Mesenchymal stem cell (in vitro differentiated cells and primary cell): ENCODE measurements at regions not wholly inside any gene's neighbourhood (a gene's known extent, or its start where the extent isn't known, plus 50 kb on each side); places are given as distances from the start of the nearest gene placed in this dataset.
A peak's percentile ranks its signal among the peaks of the same experiment; 100 is the strongest.

Experiments
- DNase-seq: peaks from one replicate; pipeline ENCODE4 v3.0.0-alpha.2; 2013
- H2AFZ ChIP-seq: one replicate; pipeline ENCODE4 v1.6.1; 2013; ENCODE audit warnings: low read depth, mild to moderate bottlenecking, control low read depth, inconsistent platforms, low read length, moderate library complexity
- H2AK5ac ChIP-seq: 2 replicates; pipeline ENCODE4 v1.6.1; 2013; ENCODE audit warnings: low read length, moderate library complexity, mild to moderate bottlenecking, inconsistent platforms; ENCODE audit not compliant: severe bottlenecking
- H2BK120ac ChIP-seq: one replicate; pipeline ENCODE4 v1.6.1; 2013; ENCODE audit warnings: low read depth, mild to moderate bottlenecking, inconsistent platforms, low read length, moderate library complexity
- H2BK12ac ChIP-seq, 2 experiments: one replicate each; pipeline ENCODE4 v1.6.1; 2013; ENCODE audit warnings: inconsistent platforms in 2 of 2, low read length in 2 of 2, mild to moderate bottlenecking in 2 of 2, moderate library complexity in 2 of 2, control low read depth in 1 of 2
- H2BK15ac ChIP-seq: one replicate; pipeline ENCODE4 v1.6.1; 2013; ENCODE audit warnings: mild to moderate bottlenecking, low read depth, inconsistent platforms; ENCODE audit not compliant: poor library complexity, severe bottlenecking
- H2BK5ac ChIP-seq: 2 replicates; pipeline ENCODE4 v1.6.1; 2013; ENCODE audit warnings: low read depth, mild to moderate bottlenecking, low read length, control low read depth, inconsistent platforms; ENCODE audit not compliant: poor library complexity, severe bottlenecking
- H3K14ac ChIP-seq, 2 experiments: one replicate each; pipeline ENCODE4 v1.6.1; 2013; ENCODE audit warnings: inconsistent platforms in 2 of 2, low read length in 2 of 2, control low read depth in 1 of 2, mild to moderate bottlenecking in 1 of 2, moderate library complexity in 1 of 2
- H3K18ac ChIP-seq, 2 experiments: one replicate each; pipeline ENCODE4 v1.6.1; 2013; ENCODE audit warnings: inconsistent platforms in 2 of 2, low read length in 2 of 2, control low read depth in 1 of 2, low read depth in 1 of 2, mild to moderate bottlenecking in 1 of 2
- H3K23ac ChIP-seq, 2 experiments: one replicate each; pipeline ENCODE4 v1.6.1; 2013; ENCODE audit warnings: inconsistent platforms in 2 of 2, low read length in 2 of 2, mild to moderate bottlenecking in 2 of 2, moderate library complexity in 2 of 2, control low read depth in 1 of 2
- H3K27ac ChIP-seq: 2 replicates; pipeline ENCODE4 v1.5.1; 2013; ENCODE audit warnings: mild to moderate bottlenecking, moderate library complexity, low read length, control low read depth, inconsistent platforms; ENCODE audit not compliant: poor library complexity, severe bottlenecking
- H3K27me3 ChIP-seq, 2 experiments: 2 replicates each; pipeline versions ENCODE4 v1.6.1 to v1.7.0; 2013; ENCODE audit warnings: low read length in 2 of 2, mild to moderate bottlenecking in 2 of 2, moderate library complexity in 2 of 2, control low read depth in 1 of 2, inconsistent platforms in 1 of 2; ENCODE audit not compliant: control insufficient read depth in 1 of 2, insufficient read depth in 1 of 2
- H3K36me3 ChIP-seq, 2 experiments: 2 replicates each; pipeline versions ENCODE4 v1.6.1 to v1.7.0; 2013; ENCODE audit warnings: low read length in 2 of 2, control low read depth in 1 of 2, inconsistent platforms in 1 of 2, low read depth in 1 of 2, mild to moderate bottlenecking in 1 of 2; ENCODE audit not compliant: insufficient read depth in 2 of 2, control insufficient read depth in 1 of 2
- H3K4ac ChIP-seq, 2 experiments: one replicate each; pipeline ENCODE4 v1.6.1; 2013; ENCODE audit warnings: inconsistent platforms in 2 of 2, low read length in 2 of 2, mild to moderate bottlenecking in 2 of 2, moderate library complexity in 2 of 2, control low read depth in 1 of 2, low read depth in 1 of 2
- H3K4me1 ChIP-seq: 2 replicates; pipeline ENCODE4 v1.6.1; 2013; ENCODE audit warnings: low read depth, low read length, control low read depth; ENCODE audit not compliant: control insufficient read depth, insufficient read depth
- H3K4me2 ChIP-seq: 2 replicates; pipeline ENCODE4 v1.6.1; 2013; ENCODE audit warnings: low read length, mild to moderate bottlenecking, inconsistent platforms; ENCODE audit not compliant: poor library complexity, severe bottlenecking
- H3K4me3 ChIP-seq, 2 experiments: 2 replicates each; pipeline versions ENCODE4 v1.5.1 to v1.7.0; 2013; ENCODE audit warnings: low read length in 2 of 2, mild to moderate bottlenecking in 2 of 2, control low read depth in 1 of 2, low read depth in 1 of 2; ENCODE audit not compliant: insufficient read depth in 1 of 2
- H3K79me1 ChIP-seq: replicated peaks from 2 replicates; pipeline ENCODE4 v1.6.1; 2013; ENCODE audit warnings: mild to moderate bottlenecking, control low read depth, low read length, inconsistent platforms; ENCODE audit not compliant: poor library complexity, severe bottlenecking
- H3K9ac ChIP-seq: 2 replicates; pipeline ENCODE4 v1.7.0; 2013; ENCODE audit warnings: mild to moderate bottlenecking, low read length, moderate library complexity
- H3K9me3 ChIP-seq: 2 replicates; pipeline ENCODE4 v1.7.0; 2013; ENCODE audit warnings: mild to moderate bottlenecking, low read length; ENCODE audit not compliant: control insufficient read depth
- H4K8ac ChIP-seq: one replicate; pipeline ENCODE4 v1.6.1; 2013; ENCODE audit warnings: inconsistent platforms, mild to moderate bottlenecking, low read length, moderate library complexity
- H4K91ac ChIP-seq: one replicate; pipeline ENCODE4 v1.6.1; 2013; ENCODE audit warnings: mild to moderate bottlenecking, low read length, inconsistent platforms
- WGBS: methylation state at CpG from one replicate; pipeline ENCODE4 v1.1.7; 2013; ENCODE audit warnings: mixed read lengths; 5-methylcytosine and 5-hydroxymethylcytosine counted together

DNA sequence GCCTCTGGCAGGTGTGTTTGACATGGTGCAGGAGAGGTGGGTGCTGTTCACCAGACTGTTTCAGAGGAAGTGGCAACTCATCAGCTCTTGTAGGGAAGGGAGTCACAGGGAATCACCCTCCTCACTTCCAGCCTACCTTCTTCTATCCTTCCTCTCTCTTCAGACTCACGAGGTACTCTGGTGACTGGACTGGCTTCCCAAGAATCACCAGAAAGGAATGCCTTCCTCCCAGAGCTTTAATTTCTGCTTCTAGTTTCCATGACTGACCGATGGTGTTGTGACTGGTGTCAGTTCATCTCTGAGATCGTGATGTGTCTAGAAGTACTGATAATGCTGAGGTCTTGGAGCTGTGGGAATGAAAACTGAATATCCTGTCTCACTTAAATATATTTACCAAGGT is 247.3 kb downstream of the KCTD12 start:
- no peak overlapping the region for H3K4me3 ChIP-seq
- H3K9me3 ChIP-seq = no peaks in the 10 kb centered on the region
- no peak overlapping the region for H2BK120ac ChIP-seq
- 75% methylated on average over 3 of the region's 3 CpGs for WGBS
- H3K23ac ChIP-seq = no peak overlapping the region
- H3K18ac ChIP-seq = no peak overlapping the region
- H3K9ac ChIP-seq = no peak overlapping the region
- no peak overlapping the region for H2BK15ac ChIP-seq
- no peak overlapping the region for H3K14ac ChIP-seq
- H2BK12ac ChIP-seq = no peak overlapping the region
- no peak overlapping the region for H3K4ac ChIP-seq
- DNase-seq = no peak
- H2AFZ ChIP-seq = no peak overlapping the region
- no peaks in the 10 kb centered on the region for H3K36me3 ChIP-seq
- no peak overlapping the region for H4K8ac ChIP-seq
- no peak overlapping the region for H3K4me2 ChIP-seq
- no peak overlapping the region for H2BK5ac ChIP-seq
- H4K91ac ChIP-seq = no peak overlapping the region
- no peaks in the 10 kb centered on the region for H3K79me1 ChIP-seq
- H3K4me1 ChIP-seq = no peaks in the 10 kb centered on the region
- no peaks in the 10 kb centered on the region for H3K27me3 ChIP-seq
- no peak overlapping the region for H2AK5ac ChIP-seq
- H3K27ac ChIP-seq = no peak overlapping the region

DNA sequence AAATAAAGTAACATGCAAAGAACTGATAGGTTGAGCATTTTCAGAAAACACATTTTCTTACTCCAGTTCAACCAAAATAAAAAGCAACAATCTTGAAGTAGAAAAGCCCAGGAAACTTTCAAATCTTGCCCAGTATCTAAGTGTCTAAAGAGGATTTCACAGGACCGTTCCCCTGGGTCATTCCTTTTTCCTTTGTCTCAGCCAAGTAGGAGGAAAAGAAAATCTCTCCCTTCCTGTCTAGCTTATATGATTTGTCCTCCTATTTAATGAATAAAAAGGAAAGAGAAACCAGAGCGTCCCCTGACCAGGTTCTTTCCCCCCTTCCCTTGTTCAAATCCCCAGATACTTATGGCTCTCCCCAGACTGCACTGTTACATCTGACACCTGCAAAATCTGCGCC is 248.0 kb downstream of the KCTD12 start:
- H3K18ac ChIP-seq = no peak overlapping the region
- no peak overlapping the region for H3K27ac ChIP-seq
- no peak overlapping the region for H3K4ac ChIP-seq
- H2BK12ac ChIP-seq = no peak overlapping the region
- H3K27me3 ChIP-seq = no peaks in the 10 kb centered on the region
- H4K8ac ChIP-seq = no peak overlapping the region
- H4K91ac ChIP-seq = no peak overlapping the region
- no peaks in the 10 kb centered on the region for H3K36me3 ChIP-seq
- H2BK15ac ChIP-seq = no peak overlapping the region
- no peak overlapping the region for H2BK120ac ChIP-seq
- H3K4me1 ChIP-seq = no peaks in the 10 kb centered on the region
- no peak overlapping the region for H2BK5ac ChIP-seq
- H3K4me3 ChIP-seq = no peak overlapping the region
- no peaks in the 10 kb centered on the region for H3K79me1 ChIP-seq
- H3K4me2 ChIP-seq = no peak overlapping the region
- H2AK5ac ChIP-seq = no peak overlapping the region
- no peaks in the 10 kb centered on the region for H3K9me3 ChIP-seq
- H2AFZ ChIP-seq = no peak overlapping the region
- no peak overlapping the region for H3K14ac ChIP-seq
- peak overlapping the region; percentile 26 for H3K9ac ChIP-seq
- H3K23ac ChIP-seq = no peak overlapping the region
- 57% methylated on average over 1 of the region's 3 CpGs for WGBS
- DNase-seq = no peak

DNA sequence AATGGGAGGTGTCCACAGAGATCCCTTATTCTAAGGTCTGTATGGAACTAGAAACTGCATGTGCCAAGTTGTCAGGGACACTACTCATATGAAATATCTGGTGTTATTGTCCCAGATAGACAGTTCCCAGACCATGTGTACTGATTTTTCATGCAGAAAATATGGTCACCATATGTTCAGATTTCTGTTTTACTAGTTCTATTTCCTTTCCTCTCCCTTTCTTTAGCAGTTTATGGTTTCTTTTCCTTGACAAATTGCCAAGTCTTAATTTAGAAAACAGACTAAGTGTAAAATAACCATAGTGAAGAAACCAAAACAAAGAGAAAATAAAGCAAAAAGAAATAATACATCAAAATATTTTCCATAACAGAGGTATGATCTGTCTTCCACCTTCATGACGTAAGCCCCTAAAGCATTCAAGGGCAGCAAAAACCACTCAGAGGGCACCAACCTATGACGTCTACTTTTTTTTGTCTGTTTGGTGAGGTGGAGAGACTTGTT is 248.5 kb downstream of the KCTD12 start:
- Histone ChIP-seq H3K4me2 (no peak overlapping the region), H3K23ac (no peak overlapping the region), H2BK120ac (no peak overlapping the region), H3K4me3 (no peak overlapping the region), H2BK15ac (no peak overlapping the region), H3K79me1 (no peaks in the 10 kb centered on the region), H4K91ac (no peak overlapping the region), H3K14ac (no peak overlapping the region), H3K9me3 (no peaks in the 10 kb centered on the region), H4K8ac (no peak overlapping the region), H3K9ac (peak overlapping the region; percentile 26), H3K36me3 (no peaks in the 10 kb centered on the region), H2BK12ac (no peak overlapping the region), H3K18ac (no peak overlapping the region), H3K27me3 (no peaks in the 10 kb centered on the region), H2BK5ac (no peak overlapping the region), H2AK5ac (no peak overlapping the region), H3K4ac (no peak overlapping the region), H3K27ac (no peak overlapping the region), H2AFZ (no peak overlapping the region), H3K4me1 (no peaks in the 10 kb centered on the region)
- no peak for DNase-seq
- WGBS = no CpG with 5 or more reads among the region's 2 CpGs

DNA sequence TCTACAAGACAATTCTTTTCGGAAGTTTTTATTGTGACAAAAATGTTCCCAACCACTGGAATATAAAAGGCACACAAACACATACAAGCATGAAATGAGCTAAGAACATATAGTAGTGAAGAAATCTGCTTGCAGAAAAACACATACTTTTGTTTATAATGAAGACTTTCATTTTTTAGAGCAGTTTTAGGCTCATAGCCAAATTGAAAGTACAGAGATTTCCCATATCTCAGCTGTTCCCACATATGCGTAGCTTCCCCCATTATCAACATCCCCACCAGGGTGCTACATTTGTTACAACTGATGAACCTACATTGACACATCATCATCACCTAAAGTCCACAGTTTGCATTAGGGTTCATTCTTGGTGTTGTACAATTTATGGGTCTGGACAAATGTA is 249.4 kb downstream of the KCTD12 start:
- Histone ChIP-seq H2BK15ac (no peak overlapping the region), H3K4me3 (no peak overlapping the region), H2BK12ac (no peak overlapping the region), H3K14ac (no peak overlapping the region), H3K27me3 (no peaks in the 10 kb centered on the region), H3K9me3 (no peaks in the 10 kb centered on the region), H2AK5ac (no peak overlapping the region), H3K9ac (no peak overlapping the region), H3K18ac (no peak overlapping the region), H3K36me3 (no peaks in the 10 kb centered on the region), H4K8ac (no peak overlapping the region), H4K91ac (no peak overlapping the region), H3K79me1 (no peaks in the 10 kb centered on the region), H3K4me1 (no peaks in the 10 kb centered on the region), H3K27ac (no peak overlapping the region), H2BK5ac (no peak overlapping the region), H3K4ac (no peak overlapping the region), H2AFZ (no peak overlapping the region), H2BK120ac (no peak overlapping the region), H3K4me2 (no peak overlapping the region), H3K23ac (no peak overlapping the region)
- WGBS = 100% methylated on average over 1 of the region's 2 CpGs
- DNase-seq = no peak
